GM12878 (cell line): ENCODE measurements at regions not wholly inside any gene's neighbourhood (a gene's known extent, or its start where the extent isn't known, plus 50 kb on each side); places are given as distances from the start of the nearest gene placed in this dataset.

Experiments
- ATAC-seq: fragments of 200-7000 bp; cut with Tn5 transposase; 3 replicates; pipeline ENCODE4 v1.9.1; 2020; ENCODE audit warnings: mild to moderate bottlenecking, moderate library complexity
- BruUV-seq: library from RNA; stranded (reverse); fragments of 400-500 nt; replicated peaks from 2 replicates; lab custom pipeline; 2021; lab: Mats Ljungman, UMichigan
- CTCF ChIA-PET: fragments of 300-600 bp; sonication (Branson Sonifier 250); formaldehyde crosslinking; extraction: SDS; loops from one replicate; lab custom pipeline; 2021; ENCODE audit warnings: inconsistent platforms; lab: Yijun Ruan, JAX
- POLR2A ChIA-PET: fragments of 350-600 bp; formaldehyde crosslinking; extraction: SDS; loops from one replicate; lab custom pipeline; 2021; ENCODE audit warnings: inconsistent platforms; lab: Charles Lee
- RAD21 ChIA-PET: fragments of 300-600 bp; sonication (Branson Sonifier 250); formaldehyde crosslinking; loops from one replicate; lab custom pipeline; 2023; ENCODE audit warnings: antibody characterized with exemption; ENCODE audit not compliant: unreplicated experiment; lab: Charles Lee
- SMC1A ChIA-PET: fragments of 300-600 bp; sonication (Branson Sonifier 250); formaldehyde crosslinking; loops from one replicate; lab custom pipeline; 2023; ENCODE audit not compliant: unreplicated experiment, uncharacterized antibody; lab: Charles Lee
- DNase-seq: peaks from one replicate; pipeline ENCODE4 v3.0.0-alpha.2; 2011; ENCODE audit warnings: low read depth, low spot score
- FAIRE-seq: peaks from 3 replicates; lab custom pipeline; 2011; peaks lifted over from hg19 to GRCh38; lab: Jason Lieb, UNC
- H2AFZ ChIP-seq: 2 replicates; pipeline ENCODE4 v1.6.0; 2011; ENCODE audit warnings: low read depth, low read length, control low read depth; ENCODE audit not compliant: control insufficient read depth
- H3K27ac ChIP-seq: 2 replicates; pipeline ENCODE4 v1.5.1; 2011; ENCODE audit warnings: control low read depth; ENCODE audit not compliant: control insufficient read depth, insufficient read depth
- H3K27me3 ChIP-seq, 2 experiments: replicated peaks in 1 of 2; 2 replicates each; pipeline versions ENCODE4 v1.6.0 to v1.6.1; 2011; ENCODE audit warnings: low read length in 1 of 2; ENCODE audit not compliant: control insufficient read depth in 2 of 2, insufficient read depth in 2 of 2
- H3K36me3 ChIP-seq, 2 experiments: 2 replicates each; pipeline ENCODE4 v1.5.1; 2011; ENCODE audit warnings: low read length in 1 of 2; ENCODE audit not compliant: control insufficient read depth in 2 of 2, insufficient read depth in 2 of 2
- H3K4me1 ChIP-seq: 2 replicates; pipeline ENCODE4 v1.6.1; 2011; ENCODE audit warnings: mild to moderate bottlenecking, low read length, moderate library complexity, mixed read lengths; ENCODE audit not compliant: control insufficient read depth, insufficient read depth
- H3K4me2 ChIP-seq: 2 replicates; pipeline ENCODE4 v1.6.0; 2011; ENCODE audit warnings: control low read depth; ENCODE audit not compliant: control insufficient read depth, insufficient read depth
- H3K4me3 ChIP-seq: fragments of 200-600 bp; sonication (generic); 2 replicates; pipeline ENCODE4 v1.5.1; 2016
- H3K79me2 ChIP-seq: 2 replicates; pipeline ENCODE4 v1.6.0; 2011; ENCODE audit warnings: low read length; ENCODE audit not compliant: control insufficient read depth, insufficient read depth
- H3K9ac ChIP-seq: 2 replicates; pipeline ENCODE4 v1.8.0; 2011; ENCODE audit warnings: low read length, control low read depth, mixed read lengths; ENCODE audit not compliant: control insufficient read depth, insufficient read depth
- H3K9me3 ChIP-seq: replicated peaks from 3 replicates; pipeline ENCODE4 v1.5.1; 2011; ENCODE audit warnings: mild to moderate bottlenecking, low read length; ENCODE audit not compliant: control insufficient read depth, insufficient read depth
- H4K20me1 ChIP-seq: 2 replicates; pipeline ENCODE4 v1.6.0; 2011; ENCODE audit not compliant: control insufficient read depth, insufficient read depth
- CBX3 ChIP-seq: fragments of 200-600 bp; sonication (generic); IDR thresholded peaks from 2 replicates; pipeline ENCODE4 v1.6.1; 2016; ENCODE audit warnings: low read depth, borderline replicate concordance
- CREM ChIP-seq: IDR thresholded peaks from 2 replicates; pipeline ENCODE4 v1.6.1; 2014; ENCODE audit warnings: antibody characterized with exemption, low read depth
- HDGF ChIP-seq: fragments of 450-650 bp; IDR thresholded peaks from 2 replicates; pipeline ENCODE4 v1.6.1; 2016; ENCODE audit warnings: antibody characterized with exemption
- NBN ChIP-seq: fragments of 450-650 bp; IDR thresholded peaks from 2 replicates; pipeline ENCODE4 v1.6.1; 2016
- SMC3 ChIP-seq: IDR thresholded peaks from 2 replicates; pipeline ENCODE4 v1.6.1; 2011; ENCODE audit warnings: low read length, improper control_type of control experiment, borderline replicate concordance
- SPI1 ChIP-seq: IDR thresholded peaks from 2 replicates; pipeline ENCODE4 v1.6.1; 2011; ENCODE audit warnings: low read depth, mild to moderate bottlenecking, low read length, moderate library complexity, borderline replicate concordance; ENCODE audit not compliant: insufficient read depth
- SREBF1 ChIP-seq: IDR thresholded peaks from 2 replicates; pipeline ENCODE4 v1.6.1; 2012; ENCODE audit warnings: mild to moderate bottlenecking, low read length
- STAT1 ChIP-seq: fragments of 450-650 bp; conservative IDR thresholded peaks from 2 replicates; pipeline ENCODE4 v1.6.1; 2014; ENCODE audit warnings: antibody characterized with exemption, mild to moderate bottlenecking
- ZNF274 ChIP-seq: IDR thresholded peaks from one replicate; pipeline ENCODE4 v1.8.0; 2011; ENCODE audit not compliant: insufficient read length, insufficient read depth
- WGBS: methylation state at CpG from one replicate; pipeline ENCODE4 v1.1.6; 2016; ENCODE audit warnings: low lambda C conversion rate; ENCODE audit not compliant: insufficient replicate concordance, insufficient coverage; ENCODE audit errors: missing lambda C conversion rate; 5-methylcytosine and 5-hydroxymethylcytosine counted together
- in situ Hi-C: fragments of 300-500 bp; cut with MboI; formaldehyde crosslinking; loops from 9 replicates; pipeline ENCODE4 v1.14.3; 2018; ENCODE audit warnings: mixed read lengths
- intact Hi-C: fragments of 100-400 bp; cut with micrococcal nuclease; formaldehyde crosslinking; loops from one replicate; pipeline ENCODE4 v1.14.2; 2022; ENCODE audit not compliant: unreplicated experiment
- TF ChIP-seq, protein P1 (sequence below): IDR thresholded peaks from 2 replicates; pipeline ENCODE4 v1.6.1; 2012; ENCODE audit warnings: mild to moderate bottlenecking, low read depth, low read length
- TF ChIP-seq, protein P2 (sequence below): fragments of 450-650 bp; formaldehyde crosslinking; IDR thresholded peaks from 2 replicates; pipeline ENCODE4 v1.4.0; 2022; ENCODE audit warnings: mild to moderate bottlenecking, moderate library complexity
- TF ChIP-seq, protein P3 (sequence below): fragments of 450-650 bp; IDR thresholded peaks from 2 replicates; pipeline ENCODE4 v1.6.1; 2018; ENCODE audit warnings: borderline replicate concordance, mild to moderate bottlenecking; ENCODE audit not compliant: partially characterized antibody

DNA sequence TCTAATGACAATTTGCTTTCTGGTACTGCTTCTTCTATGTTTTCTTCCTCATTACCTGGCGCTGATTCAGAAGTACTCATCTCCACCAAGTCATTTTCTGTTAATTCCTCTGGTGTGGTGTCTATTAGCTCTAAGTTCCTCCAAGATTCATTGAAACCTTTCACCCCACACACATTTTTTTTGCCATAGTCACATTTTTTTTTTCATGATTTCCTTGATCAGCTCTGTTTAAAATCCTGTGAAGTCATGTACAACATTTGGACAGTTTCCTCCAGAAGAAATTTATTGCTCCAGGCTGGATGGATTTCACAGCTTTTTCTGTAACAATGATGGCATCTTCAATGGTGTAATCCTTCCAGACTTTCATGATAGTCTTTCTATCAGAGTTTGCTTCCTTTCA lies 243.2 kb upstream of the VEPH1 start:
- 8% methylated on average over 1 of the region's 1 CpG for WGBS
- CTCF ChIA-PET, result interaction anchor here (0.7 kb wide), 1 partner anchor 593 kb away, joined by 3 read pairs; no protein-coding TSS in a partner anchor
- SMC1A ChIA-PET, result no interaction called here
- in situ Hi-C loops, result no loop called here
- POLR2A ChIA-PET, result interaction anchor here (0.7 kb wide), 1 partner anchor 38 kb away, joined by 3 read pairs; no protein-coding TSS in a partner anchor
- Histone ChIP-seq H3K4me3 (no peak overlapping the region), H3K36me3 (no peaks in the 10 kb centered on the region), H3K9me3 (no peaks in the 10 kb centered on the region), H3K27me3 (no peaks in the 10 kb centered on the region), H3K4me1 (no peaks in the 10 kb centered on the region), H3K27ac (no peak overlapping the region), H3K9ac (no peak overlapping the region), H2AFZ (no peak overlapping the region), H3K4me2 (no peak overlapping the region), H4K20me1 (no peaks in the 10 kb centered on the region), H3K79me2 (no peaks in the 10 kb centered on the region)
- no TSS peak for BruUV-seq
- DNase-seq, result no peak
- RAD21 ChIA-PET, result no interaction called here
- FAIRE-seq, result no peak
- intact Hi-C loops, result no loop called here
- ATAC-seq, result no peak
- TF ChIP-seq, protein P1, sequence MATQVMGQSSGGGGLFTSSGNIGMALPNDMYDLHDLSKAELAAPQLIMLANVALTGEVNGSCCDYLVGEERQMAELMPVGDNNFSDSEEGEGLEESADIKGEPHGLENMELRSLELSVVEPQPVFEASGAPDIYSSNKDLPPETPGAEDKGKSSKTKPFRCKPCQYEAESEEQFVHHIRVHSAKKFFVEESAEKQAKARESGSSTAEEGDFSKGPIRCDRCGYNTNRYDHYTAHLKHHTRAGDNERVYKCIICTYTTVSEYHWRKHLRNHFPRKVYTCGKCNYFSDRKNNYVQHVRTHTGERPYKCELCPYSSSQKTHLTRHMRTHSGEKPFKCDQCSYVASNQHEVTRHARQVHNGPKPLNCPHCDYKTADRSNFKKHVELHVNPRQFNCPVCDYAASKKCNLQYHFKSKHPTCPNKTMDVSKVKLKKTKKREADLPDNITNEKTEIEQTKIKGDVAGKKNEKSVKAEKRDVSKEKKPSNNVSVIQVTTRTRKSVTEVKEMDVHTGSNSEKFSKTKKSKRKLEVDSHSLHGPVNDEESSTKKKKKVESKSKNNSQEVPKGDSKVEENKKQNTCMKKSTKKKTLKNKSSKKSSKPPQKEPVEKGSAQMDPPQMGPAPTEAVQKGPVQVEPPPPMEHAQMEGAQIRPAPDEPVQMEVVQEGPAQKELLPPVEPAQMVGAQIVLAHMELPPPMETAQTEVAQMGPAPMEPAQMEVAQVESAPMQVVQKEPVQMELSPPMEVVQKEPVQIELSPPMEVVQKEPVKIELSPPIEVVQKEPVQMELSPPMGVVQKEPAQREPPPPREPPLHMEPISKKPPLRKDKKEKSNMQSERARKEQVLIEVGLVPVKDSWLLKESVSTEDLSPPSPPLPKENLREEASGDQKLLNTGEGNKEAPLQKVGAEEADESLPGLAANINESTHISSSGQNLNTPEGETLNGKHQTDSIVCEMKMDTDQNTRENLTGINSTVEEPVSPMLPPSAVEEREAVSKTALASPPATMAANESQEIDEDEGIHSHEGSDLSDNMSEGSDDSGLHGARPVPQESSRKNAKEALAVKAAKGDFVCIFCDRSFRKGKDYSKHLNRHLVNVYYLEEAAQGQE, result no peak
- TF ChIP-seq CBX3 (no peak), CREM (no peak), STAT1 (no peak), SPI1 (no peak), SMC3 (no peak), SREBF1 (no peak), HDGF (no peak), ZNF274 (no peak), NBN (no peak)
- TF ChIP-seq, protein P2, sequence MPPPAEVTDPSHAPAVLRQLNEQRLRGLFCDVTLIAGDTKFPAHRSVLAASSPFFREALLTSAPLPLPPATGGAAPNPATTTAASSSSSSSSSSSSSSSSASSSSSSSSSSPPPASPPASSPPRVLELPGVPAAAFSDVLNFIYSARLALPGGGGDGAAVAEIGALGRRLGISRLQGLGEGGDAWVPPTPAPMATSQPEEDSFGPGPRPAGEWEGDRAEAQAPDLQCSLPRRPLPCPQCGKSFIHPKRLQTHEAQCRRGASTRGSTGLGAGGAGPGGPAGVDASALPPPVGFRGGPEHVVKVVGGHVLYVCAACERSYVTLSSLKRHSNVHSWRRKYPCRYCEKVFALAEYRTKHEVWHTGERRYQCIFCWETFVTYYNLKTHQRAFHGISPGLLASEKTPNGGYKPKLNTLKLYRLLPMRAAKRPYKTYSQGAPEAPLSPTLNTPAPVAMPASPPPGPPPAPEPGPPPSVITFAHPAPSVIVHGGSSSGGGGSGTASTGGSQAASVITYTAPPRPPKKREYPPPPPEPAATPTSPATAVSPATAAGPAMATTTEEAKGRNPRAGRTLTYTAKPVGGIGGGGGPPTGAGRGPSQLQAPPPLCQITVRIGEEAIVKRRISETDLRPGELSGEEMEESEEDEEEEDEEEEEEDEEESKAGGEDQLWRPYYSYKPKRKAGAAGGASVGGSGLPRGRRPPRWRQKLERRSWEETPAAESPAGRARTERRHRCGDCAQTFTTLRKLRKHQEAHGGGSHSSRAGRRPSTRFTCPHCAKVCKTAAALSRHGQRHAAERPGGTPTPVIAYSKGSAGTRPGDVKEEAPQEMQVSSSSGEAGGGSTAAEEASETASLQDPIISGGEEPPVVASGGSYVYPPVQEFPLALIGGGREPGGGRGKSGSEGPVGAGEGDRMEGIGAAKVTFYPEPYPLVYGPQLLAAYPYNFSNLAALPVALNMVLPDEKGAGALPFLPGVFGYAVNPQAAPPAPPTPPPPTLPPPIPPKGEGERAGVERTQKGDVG, result no peak
- TF ChIP-seq, protein P3, sequence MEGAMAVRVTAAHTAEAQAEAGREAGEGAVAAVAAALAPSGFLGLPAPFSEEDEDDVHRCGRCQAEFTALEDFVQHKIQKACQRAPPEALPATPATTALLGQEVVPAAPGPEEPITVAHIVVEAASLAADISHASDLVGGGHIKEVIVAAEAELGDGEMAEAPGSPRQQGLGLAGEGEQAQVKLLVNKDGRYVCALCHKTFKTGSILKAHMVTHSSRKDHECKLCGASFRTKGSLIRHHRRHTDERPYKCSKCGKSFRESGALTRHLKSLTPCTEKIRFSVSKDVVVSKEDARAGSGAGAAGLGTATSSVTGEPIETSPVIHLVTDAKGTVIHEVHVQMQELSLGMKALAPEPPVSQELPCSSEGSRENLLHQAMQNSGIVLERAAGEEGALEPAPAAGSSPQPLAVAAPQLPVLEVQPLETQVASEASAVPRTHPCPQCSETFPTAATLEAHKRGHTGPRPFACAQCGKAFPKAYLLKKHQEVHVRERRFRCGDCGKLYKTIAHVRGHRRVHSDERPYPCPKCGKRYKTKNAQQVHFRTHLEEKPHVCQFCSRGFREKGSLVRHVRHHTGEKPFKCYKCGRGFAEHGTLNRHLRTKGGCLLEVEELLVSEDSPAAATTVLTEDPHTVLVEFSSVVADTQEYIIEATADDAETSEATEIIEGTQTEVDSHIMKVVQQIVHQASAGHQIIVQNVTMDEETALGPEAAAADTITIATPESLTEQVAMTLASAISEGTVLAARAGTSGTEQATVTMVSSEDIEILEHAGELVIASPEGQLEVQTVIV, result no peak
